GM19035 (cell line): ENCODE measurements at regions not wholly inside any gene's neighbourhood (a gene's known extent, or its start where the extent isn't known, plus 50 kb on each side); places are given as distances from the start of the nearest gene placed in this dataset.

Experiments used
- ATAC-seq: cut with Tn5 transposase; IDR thresholded peaks from one replicate; pipeline ENCODE4 v1.9.1; 2021; ENCODE audit not compliant: unreplicated experiment

DNA sequence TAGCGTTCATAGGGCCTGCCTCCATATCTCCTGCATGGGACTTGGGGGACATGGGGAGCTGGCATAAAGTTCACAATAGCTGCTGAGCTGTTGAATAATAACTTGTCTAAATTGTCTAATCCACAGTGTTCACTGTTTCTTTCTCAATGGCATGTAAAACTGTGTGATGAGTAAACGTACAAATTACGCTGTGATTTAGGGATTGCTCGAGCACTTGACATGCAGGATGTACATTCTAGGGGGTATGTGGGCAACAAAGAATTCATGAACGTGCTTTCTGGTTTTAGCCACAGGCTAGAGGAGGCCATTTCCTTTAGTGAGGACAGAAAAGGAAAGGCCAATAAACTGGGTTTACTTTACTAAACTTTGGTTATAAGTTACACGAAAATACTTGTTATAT, 534.2 kb upstream of the ZWINT start:
- no peak for ATAC-seq

DNA sequence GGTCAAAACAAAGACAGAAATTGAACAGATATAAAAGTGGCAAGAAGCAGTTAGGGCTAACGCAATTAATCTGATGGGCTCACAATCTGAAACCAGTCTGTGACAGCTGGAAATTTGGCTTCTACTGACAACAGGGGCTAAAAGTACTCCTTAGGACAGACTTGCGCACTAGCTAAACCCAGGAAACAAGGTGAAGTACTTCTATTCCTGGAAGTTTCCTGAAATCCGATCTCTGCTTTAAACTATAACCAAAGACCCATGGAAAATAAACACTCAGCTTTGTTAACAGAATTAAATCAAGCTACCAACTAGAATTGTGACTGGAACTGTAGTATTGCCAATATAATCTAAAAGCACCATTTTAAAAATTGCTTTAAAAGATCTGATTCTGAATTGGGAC, 520.2 kb upstream of the ZWINT start:
- ATAC-seq = no peak

DNA sequence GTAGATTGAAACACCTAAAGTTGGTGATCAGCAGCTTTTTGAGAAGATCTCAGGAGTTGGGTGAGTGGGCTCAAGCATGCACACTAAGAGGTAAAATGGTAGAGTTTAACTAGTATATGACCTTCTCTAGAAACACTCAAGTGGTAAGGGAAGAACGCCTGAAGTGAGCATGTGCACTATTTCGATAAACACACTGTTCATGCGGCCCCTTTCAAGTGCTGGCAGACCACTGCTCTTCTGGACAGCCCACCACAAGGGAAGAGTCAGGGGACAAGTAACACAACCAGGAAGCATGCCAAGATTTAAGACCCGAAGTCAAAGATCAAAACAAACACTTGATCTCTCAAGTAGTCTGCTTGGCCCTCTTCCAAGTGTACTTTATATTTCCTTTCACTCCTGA, 519.5 kb upstream of the ZWINT start:
- no peak for ATAC-seq

DNA sequence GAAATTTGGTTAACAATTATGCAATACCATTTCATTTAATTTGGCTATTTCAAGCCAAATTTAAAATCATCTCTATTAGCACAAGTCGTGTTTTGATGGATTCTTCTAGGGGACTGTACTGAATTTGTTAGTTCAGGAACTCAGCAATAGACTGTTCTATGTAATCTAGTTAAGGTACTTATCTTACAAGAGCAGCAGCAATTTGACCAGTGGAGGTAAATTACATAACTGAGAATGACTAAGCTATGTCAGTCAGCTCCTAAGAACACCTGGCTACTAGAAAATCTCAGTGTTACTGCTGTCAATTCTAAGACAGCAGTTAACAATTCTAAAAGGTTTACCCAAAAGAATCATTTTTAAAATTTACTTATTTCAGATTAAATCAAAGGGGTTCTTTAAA, 513.9 kb upstream of the ZWINT start:
- no peak for ATAC-seq

DNA sequence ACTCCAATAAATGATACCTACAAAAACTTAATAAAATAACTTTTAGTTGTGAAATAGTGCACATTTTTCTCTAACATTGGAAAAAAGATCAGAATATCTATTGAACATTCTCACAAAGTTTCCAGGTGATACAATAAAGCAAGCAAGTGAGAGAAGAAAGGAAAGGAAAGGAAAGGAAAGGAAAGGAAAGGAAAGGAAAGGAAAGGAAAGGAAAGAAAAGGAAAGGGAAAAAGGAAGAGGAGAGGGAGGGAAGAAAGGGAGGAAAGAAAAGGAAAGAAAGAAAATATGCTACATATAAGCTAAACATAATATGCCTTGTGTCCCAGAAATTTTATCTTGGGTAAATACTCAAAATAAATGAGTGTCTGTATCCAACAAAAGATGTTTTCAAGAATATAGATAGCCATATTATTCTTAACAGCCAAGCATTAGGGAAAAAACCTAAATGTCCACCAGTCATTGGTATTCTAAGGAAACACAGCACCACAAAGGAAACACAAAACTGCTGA, 510.2 kb upstream of the ZWINT start:
- ATAC-seq = no peak

DNA sequence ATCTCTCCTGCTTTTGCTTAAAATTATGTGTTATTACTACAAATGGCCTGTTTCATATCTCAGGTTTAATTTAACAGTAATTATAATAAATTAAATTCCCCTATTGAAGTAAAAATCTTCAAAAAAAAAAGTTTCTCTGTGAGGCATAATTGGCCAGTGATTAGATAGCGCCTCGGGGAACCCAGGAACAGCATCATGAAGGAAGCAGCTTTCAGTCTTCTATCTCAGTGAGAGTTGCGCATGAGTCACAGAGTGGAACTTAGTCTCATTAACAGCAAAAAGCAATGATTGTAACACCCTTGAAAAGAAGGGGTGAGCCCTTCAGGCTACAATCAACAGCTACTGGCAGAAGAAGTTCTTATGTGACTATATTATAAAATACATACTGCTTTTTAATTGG, 506.2 kb upstream of the ZWINT start:
- ATAC-seq = no peak

DNA sequence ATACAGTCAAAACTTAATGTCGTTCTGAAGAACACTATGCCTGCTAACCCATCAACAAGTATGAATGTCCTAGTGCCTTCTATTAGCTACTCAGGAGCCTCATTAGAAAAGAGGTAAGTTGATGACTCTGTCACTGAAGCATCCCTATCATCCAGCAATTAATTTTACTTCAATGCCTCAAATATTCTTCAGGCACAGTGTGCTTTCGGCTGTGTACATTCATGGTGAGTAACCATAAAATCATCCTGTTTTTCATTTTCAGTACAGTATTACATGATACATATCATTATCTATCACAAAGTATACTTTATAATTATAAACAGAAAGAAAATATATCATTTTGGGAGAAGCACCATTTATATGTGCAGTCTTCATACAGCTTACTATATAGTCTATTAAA, 495.5 kb upstream of the ZWINT start:
- ATAC-seq = no peak

DNA sequence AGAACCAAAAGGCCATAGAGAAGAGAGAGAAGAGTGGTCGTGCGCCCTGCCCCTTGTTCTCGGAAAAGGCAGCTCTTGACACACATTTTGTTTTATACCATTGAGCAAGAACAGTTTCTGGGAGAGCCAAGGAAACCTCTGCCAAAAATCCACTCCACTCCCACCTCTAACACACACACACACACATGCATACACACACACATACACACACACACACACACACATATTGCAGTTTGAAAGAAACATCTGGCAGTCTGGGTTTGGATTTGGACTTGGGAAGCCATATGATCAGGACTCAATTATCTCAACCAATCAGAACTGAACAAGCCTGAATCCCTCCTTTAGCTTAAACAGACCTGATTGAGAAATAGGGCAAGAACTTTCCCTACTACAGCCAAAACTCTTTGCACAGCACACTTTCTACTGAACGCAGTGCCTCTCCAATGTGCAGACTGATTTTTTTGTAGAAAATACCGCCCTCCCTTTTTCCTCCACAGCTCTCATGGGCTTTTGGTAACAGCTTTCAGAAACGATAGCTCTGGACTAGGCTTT, 484.0 kb upstream of the ZWINT start:
- no peak for ATAC-seq

DNA sequence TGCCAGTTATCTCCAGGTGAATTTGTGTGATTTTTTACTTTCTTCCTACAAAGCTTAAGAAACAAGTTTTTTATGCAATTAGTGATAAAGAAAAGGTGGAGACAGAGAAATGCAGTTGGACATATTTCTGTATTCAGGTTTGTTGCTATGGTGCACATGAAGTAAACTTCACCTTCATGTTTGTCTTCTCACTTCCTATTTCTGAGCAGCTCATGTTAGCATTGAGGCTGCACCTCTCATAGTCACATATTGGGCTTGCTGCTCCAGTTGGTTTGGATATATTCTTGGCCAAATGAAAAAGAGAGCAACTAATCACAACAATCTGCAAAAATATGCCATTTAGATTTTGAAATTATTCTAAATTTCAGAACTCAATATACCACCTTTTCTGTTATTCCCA, 475.6 kb upstream of the ZWINT start:
- no peak for ATAC-seq

DNA sequence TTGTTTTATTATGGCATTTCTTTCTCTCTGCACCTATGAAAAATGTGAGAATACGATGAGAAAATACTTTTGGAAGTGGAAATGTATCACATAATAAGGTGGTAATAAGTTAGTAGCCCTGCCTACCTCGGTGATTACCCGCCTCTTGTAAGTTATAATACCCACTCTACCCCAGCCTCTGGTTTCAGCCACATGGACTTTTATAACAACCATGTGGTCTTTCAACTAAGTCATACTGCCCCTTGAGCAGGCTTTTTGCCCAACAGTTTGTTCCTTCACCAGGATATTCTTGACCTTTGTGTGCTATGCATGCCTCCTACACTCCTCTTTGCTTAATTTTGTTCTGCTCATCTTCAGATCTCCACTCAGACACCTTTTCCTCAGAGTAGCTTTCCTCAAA, 470.6 kb upstream of the ZWINT start:
- no peak for ATAC-seq

DNA sequence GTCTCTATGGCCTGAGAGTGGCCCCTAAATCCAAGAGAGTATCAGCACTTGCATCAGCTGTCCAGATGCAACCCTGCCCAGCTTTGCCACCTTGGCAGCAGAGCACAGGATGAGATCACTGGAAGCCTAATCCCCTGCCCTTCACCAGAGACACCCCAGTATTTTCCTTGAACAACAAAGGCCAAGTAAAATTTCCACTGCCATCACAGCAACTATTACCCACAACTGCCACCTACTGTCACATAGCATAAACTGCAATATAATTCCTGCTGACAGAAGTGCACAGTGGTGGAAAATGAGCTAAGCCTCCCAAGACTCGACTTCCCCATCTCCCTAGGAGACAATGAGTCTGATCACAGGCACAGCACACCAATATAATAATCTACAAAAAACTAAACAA, 462.8 kb upstream of the ZWINT start:
- peak; percentile 82 for ATAC-seq

DNA sequence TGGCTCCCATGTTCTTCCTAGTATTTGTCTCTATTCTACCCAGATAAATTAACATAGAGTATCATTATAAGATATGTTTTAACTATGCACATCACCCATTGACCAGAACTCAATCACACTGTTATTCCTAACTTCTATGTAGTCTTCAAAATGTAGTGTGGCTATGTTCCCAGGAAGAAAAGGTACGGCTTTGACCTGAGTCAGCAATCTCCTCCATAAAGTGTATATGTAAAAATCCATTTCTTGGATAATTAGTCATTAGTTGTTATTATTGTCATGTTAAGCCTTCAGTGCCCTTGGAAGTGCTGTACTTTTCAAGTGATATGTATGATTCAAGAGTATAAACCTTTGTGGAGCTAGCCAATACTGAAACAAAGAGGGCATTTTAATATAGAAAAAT, 444.0 kb upstream of the ZWINT start:
- no peak for ATAC-seq

DNA sequence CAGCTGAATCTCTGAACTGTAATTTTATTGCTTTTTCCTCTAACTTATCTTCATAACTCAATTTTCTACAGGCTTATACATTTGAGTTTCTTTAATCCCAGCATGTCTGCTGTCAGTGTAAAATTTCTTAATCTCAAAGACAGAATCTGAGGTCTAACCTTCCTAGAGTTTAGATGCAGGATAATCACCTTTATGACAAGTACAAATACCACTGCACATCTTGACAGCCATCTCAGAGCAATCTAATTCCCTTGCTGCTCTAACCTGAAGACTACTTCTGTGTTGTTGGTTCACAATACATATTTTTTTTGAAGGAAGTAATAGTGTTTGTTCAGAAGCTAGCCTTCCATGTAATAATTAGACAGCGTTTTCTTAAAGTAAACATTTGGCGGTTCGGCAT, 424.2 kb upstream of the ZWINT start:
- ATAC-seq = no peak

DNA sequence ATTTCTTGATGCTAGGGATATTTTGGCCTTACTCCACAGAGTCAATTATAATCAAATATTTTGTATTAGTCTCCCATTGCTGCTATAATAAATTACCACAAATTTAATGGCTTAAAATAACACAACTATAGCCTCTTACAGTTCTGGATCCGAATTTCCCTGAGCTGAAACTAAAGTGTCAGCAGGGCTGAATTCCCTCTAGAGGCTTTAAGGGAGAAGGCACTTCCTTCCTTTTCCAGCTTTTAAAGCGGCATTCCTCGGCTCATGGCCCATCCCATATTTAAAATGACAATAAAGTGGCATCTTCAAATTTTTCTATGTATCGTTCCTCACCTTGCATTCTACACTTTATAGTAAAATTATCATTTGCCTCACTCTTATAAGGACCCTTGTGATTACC, 421.4 kb upstream of the ZWINT start:
- no peak for ATAC-seq

DNA sequence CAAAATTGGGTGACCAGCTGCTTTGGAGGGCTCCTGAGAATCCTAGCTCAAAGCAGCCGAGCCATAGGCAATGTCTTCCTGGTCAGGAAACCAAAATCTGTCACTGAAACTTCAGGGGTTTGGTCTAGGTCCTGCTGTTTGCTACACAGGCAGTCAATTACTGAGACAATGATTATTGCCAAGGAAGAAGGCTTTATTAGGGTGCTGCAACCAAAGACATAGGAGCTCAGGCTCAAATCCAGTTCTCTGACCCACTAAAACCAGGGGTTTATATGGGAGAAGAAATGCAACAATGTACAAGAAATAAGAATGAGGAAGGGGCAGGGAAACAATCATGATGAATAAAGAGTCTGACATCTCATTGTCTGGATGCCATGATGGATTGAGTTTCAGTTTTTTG, 410.3 kb upstream of the ZWINT start:
- ATAC-seq = no peak

DNA sequence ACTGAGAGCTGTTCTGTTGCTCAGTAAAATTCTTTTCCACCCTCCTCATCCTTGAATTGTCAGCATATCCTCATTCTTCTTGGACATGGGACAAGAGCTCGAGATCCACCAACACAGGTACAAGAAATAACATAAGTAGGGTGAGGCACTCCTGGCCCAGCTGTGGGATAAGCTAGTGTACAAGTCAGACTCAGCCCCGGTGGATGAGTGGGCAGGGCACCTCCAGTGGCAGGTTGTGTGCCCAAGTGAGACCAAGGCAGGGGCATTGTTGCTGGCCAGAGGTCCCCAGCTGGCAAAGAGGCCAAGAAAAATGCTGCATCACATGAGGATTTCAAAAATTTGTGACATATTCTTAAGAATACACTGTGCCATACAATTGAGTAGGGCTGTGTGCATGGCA, 402.0 kb upstream of the ZWINT start:
- no peak for ATAC-seq

DNA sequence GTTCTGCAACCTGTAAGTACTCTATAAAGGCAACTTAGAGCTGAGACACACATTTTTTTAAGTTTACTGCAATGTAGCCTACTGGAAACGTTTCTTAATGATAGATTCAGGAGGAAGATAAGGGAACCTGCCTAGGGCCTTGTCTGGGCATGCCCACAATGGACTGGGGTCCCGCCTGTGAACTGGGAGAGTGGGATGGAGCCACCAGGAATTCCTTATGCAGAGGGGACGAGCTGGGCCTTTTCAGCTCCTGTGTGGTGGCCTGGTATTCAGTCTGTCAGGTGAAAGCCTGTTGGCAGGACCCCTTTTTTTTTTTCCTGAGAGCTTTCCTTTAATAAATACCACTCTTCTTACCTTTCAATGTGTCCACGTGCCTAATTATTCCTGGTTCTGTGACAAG, 384.4 kb upstream of the ZWINT start:
- no peak for ATAC-seq

DNA sequence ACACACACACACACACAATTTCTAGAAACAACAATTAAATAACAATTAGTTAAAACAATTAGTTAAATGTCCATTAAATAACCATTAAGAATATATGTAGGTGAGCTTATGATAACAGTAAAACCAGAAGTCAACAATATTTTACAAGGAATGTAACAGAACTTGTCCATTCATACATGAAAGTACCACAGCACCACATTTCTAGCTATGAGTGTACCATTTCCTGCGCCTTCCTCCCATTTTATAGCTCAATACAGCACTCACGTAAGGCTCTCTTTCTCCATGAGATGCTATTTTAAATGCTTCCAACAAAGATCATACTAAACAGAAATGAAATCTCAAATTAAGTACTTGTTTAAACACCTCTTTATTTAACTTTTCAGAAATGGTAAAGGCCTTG, 367.3 kb upstream of the ZWINT start:
- no peak for ATAC-seq

DNA sequence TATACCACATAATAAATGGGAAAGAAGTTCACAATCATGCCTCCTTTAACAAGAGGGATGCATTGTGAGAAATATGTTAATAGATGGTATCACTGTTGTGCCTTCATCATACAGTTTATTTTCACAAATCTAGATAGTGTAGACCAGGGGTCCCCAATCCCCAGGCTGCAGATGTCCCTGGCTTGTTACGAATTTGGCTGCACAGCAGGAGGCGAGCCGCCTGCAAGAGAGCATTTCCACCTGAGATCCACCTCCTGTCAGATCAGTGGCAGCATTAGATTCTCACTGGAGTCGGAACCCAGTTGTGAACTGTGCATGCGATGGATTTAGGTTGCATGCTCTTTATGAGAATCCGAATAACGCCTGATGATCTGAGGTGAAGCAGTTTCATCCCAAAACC, 361.9 kb upstream of the ZWINT start:
- no peak for ATAC-seq

DNA sequence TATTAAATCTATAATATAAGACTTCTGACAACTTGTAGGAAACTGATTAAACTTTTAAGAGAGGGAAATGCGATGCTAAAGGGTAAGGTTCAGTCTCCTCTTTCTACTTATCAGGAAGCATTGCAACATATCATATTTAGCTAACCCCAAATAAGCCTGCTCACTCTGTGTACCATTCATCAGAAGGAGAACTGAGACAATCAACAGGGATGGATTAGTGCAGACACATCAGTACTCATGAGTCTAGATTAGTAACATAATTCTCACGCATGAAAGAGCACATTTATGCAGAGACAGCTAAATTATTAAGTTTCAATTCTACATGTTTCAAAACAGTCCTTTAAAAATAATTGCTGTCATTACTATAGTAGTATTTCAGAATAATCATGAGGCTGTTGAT, 354.2 kb upstream of the ZWINT start:
- ATAC-seq = no peak

DNA sequence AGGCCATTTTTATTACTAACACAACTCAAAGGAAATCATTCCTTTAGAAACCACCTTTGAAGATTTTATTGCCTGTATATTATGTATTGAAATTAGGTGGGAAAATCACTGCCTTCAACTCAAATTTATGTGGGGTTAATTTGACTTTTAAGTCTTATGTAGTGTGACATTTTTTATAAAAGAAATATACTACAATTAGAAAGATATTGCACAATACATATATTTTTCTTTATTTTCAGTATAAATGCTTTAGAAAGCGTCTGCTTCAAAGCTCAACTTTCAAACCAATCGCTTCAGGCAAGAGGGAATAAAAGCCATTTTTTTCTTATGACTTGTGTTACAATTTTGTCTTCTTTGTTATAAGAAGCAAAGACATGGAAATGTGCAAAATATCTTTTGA, 337.4 kb upstream of the ZWINT start:
- no peak for ATAC-seq

DNA sequence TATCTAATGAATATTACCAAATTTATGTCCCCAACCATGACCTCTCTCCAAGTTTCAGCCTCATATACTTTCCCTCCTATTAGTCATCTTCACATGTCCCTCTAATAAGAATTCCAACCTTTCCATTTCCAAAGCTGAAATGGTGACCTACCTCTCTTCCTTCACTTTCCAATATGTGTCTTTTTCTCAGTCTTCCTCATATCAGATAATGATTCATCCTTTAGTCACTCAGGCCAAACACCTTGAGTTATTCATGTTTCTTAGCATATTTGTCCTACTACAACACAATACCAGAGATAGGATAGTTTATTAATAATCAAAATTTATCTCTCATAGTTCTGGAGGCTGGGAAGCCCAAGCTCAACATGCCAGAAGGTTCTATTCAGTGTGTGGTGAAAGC, 318.5 kb upstream of the ZWINT start:
- ATAC-seq = no peak

DNA sequence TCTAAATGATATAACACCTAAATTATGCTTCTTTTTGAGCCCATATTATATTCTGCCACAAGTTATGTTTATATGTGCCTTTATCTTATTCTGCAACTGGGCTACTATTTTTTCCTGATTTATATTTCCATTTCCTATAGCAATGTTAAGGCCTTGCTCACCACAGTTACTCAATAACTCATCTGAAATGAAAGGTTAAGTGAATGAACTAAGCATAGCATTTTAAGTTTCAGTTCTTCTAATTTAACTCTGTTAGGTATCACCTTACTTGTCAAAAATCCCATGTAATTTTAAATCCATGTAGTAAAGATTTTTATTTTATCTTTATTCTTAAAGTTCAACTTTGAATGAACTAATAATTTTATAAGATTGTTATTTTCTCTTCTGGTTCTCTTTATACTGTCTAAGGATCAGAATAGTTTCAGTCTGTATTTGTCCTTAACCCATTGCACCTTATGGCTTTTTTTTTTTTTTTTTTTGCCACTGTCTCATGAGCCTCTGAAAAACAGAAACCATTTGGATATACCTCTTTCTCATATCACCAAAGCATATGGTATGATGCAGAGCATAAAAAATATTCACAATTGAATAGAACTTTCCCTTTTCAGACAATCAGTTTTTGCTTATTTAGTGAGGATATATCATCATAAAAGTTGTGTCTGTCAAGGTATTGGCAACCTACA, 301.8 kb upstream of the ZWINT start:
- peak; percentile 68 for ATAC-seq
